Aorta (tissue), 5 donors: ENCODE measurements at regions not wholly inside any gene's neighbourhood (a gene's known extent, or its start where the extent isn't known, plus 50 kb on each side); places are given as distances from the start of the nearest gene placed in this dataset.

Experiments used
- ATAC-seq: fragments of 200-7000 bp; cut with Tn5 transposase; one replicate; pipeline ENCODE4 v1.9.1; 2022; ENCODE audit warnings: moderate library complexity; ENCODE audit not compliant: low FRiP score
- DNase-seq, 2 donors: peaks; one replicate each; pipeline ENCODE4 v3.0.0-alpha.2; 2020
- H3K27ac ChIP-seq, 2 donors: one replicate each; pipeline ENCODE4 v1.5.1; 2013; ENCODE audit warnings: low read length in 2 of 2, mild to moderate bottlenecking in 2 of 2, moderate library complexity in 2 of 2, control low read depth in 1 of 2, inconsistent platforms in 1 of 2, low read depth in 1 of 2
- H3K27me3 ChIP-seq, 2 donors: one replicate each; pipeline ENCODE4 v1.6.1; 2013; ENCODE audit warnings: control low read depth in 1 of 2, low read length in 1 of 2, mild to moderate bottlenecking in 1 of 2, moderate library complexity in 1 of 2; ENCODE audit not compliant: insufficient read depth in 2 of 2, control insufficient read depth in 1 of 2
- H3K36me3 ChIP-seq, 2 donors: one replicate each; pipeline ENCODE4 v1.6.1; 2013; ENCODE audit warnings: control low read depth in 1 of 2, low read length in 1 of 2, mild to moderate bottlenecking in 1 of 2; ENCODE audit not compliant: insufficient read depth in 2 of 2, control insufficient read depth in 1 of 2
- H3K4me1 ChIP-seq, 2 donors: one replicate each; pipeline ENCODE4 v1.6.1; 2013; ENCODE audit warnings: low read length in 2 of 2, control low read depth in 1 of 2, mild to moderate bottlenecking in 1 of 2, moderate library complexity in 1 of 2; ENCODE audit not compliant: insufficient read depth in 2 of 2, control insufficient read depth in 1 of 2
- H3K4me3 ChIP-seq, 2 donors: one replicate each; pipeline ENCODE4 v1.5.1; 2013; ENCODE audit warnings: low read length in 2 of 2, control low read depth in 1 of 2, mild to moderate bottlenecking in 1 of 2
- H3K9me3 ChIP-seq: one replicate; pipeline ENCODE4 v1.6.1; 2013; ENCODE audit warnings: mild to moderate bottlenecking, low read length; ENCODE audit not compliant: control insufficient read depth
- whole genome bisulfite sequencing, 2 donors: extraction: QIAGEN DNeasy Blood & Tissue Kit; methylation state at CpG; one replicate each; pipeline ENCODE4 v1.1.7; 2013; 5-methylcytosine and 5-hydroxymethylcytosine counted together
- intact Hi-C, 2 donors: fragments of 100-400 bp; cut with DNase I; formaldehyde crosslinking; loops; one replicate each; pipeline versions ENCODE4 v1.14.2 to v1.15.0; 2022
- donor health status: healthy with polysubstance abuse.
- donor health status: Bipolar disorder and iron deficiency.
- donor health status: DM: no; HTN: no; CAD: no.
- donor health status: DM: no; HTN: no; CAD: no.
- donor health status: DM: yes; HTN: yes; CAD: no.

GRCh38 chr12:125218952-125219351, 153.7 kb downstream of the AACS start:
- no peaks in the 10 kb centered on the region for H3K27me3 ChIP-seq
- peaks cover 1% of the 10 kb centered on the region for H3K9me3 ChIP-seq
- no peaks in the 10 kb centered on the region for H3K4me1 ChIP-seq
- 85 to 87% methylated on average over 4 of the region's 4 CpGs for WGBS, 2 donors
- no peak overlapping the region for H3K27ac ChIP-seq
- H3K4me3 ChIP-seq: no peak overlapping the region
- H3K36me3 ChIP-seq: no peaks in the 10 kb centered on the region
- intact Hi-C loops: no loop called here
- ATAC-seq (no peak), DNase-seq (no peak)

- ATAC-seq (no peak), DNase-seq (no peak)
- Histone ChIP-seq H3K36me3 (no peaks in the 10 kb centered on the region), H3K27me3 (no peaks in the 10 kb centered on the region), H3K9me3 (no peaks in the 10 kb centered on the region), H3K4me3 (no peak overlapping the region), H3K27ac (no peak overlapping the region), H3K4me1 (no peaks in the 10 kb centered on the region)
- intact Hi-C loops: no loop called here
- WGBS, 2 donors: 70 to 77% methylated on average over 16 of the region's 16 CpGs
These were observed 155.4 kb downstream of the AACS start for GRCh38 chr12:125220404-125221273.

GRCh38 chr12:125221602-125222001, 156.4 kb downstream of the AACS start:
- intact Hi-C loops: no loop called here
- WGBS, 2 donors: 89 to 93% methylated on average over 4 of the region's 4 CpGs
- DNase-seq (no peak), ATAC-seq (no peak)
- Histone ChIP-seq H3K27ac (no peak overlapping the region), H3K4me3 (no peak overlapping the region), H3K4me1 (no peaks in the 10 kb centered on the region), H3K27me3 (no peaks in the 10 kb centered on the region), H3K36me3 (no peaks in the 10 kb centered on the region), H3K9me3 (no peaks in the 10 kb centered on the region)

GRCh38 chr12:125222876-125223275, 157.6 kb downstream of the AACS start:
- Histone ChIP-seq H3K27ac (no peak overlapping the region), H3K9me3 (no peaks in the 10 kb centered on the region), H3K4me1 (no peaks in the 10 kb centered on the region), H3K4me3 (no peak overlapping the region), H3K36me3 (no peaks in the 10 kb centered on the region), H3K27me3 (no peaks in the 10 kb centered on the region)
- intact Hi-C loops: no loop called here
- DNase-seq (no peak), ATAC-seq (no peak)
- 69 to 74% methylated on average over 3 of the region's 3 CpGs for WGBS, 2 donors

GRCh38 chr12:125225641-125226040, 160.4 kb downstream of the AACS start:
- WGBS, 2 donors: 95% methylated on average over 4 of the region's 4 CpGs
- Histone ChIP-seq H3K27me3 (no peaks in the 10 kb centered on the region), H3K4me3 (no peak overlapping the region), H3K9me3 (no peaks in the 10 kb centered on the region), H3K27ac (no peak overlapping the region), H3K36me3 (no peaks in the 10 kb centered on the region), H3K4me1 (no peaks in the 10 kb centered on the region)
- DNase-seq (no peak), ATAC-seq (no peak)
- intact Hi-C loops: no loop called here

- H3K4me1 ChIP-seq: no peaks in the 10 kb centered on the region
- intact Hi-C loops: no loop called here
- H3K27me3 ChIP-seq: no peaks in the 10 kb centered on the region
- H3K27ac ChIP-seq: no peak overlapping the region
- ATAC-seq (no peak), DNase-seq (peak in 1 of 2 donors; percentile 40)
- no peak overlapping the region for H3K4me3 ChIP-seq
- WGBS, 2 donors: 74 to 83% methylated on average over 18 of the region's 18 CpGs
- no peaks in the 10 kb centered on the region for H3K36me3 ChIP-seq
- no peaks in the 10 kb centered on the region for H3K9me3 ChIP-seq
These were observed 163.5 kb downstream of the AACS start for GRCh38 chr12:125228519-125229260.

- Histone ChIP-seq H3K4me3 (no peak overlapping the region), H3K4me1 (no peaks in the 10 kb centered on the region), H3K27me3 (no peaks in the 10 kb centered on the region), H3K36me3 (no peaks in the 10 kb centered on the region), H3K9me3 (no peaks in the 10 kb centered on the region), H3K27ac (no peak overlapping the region)
- intact Hi-C loops: no loop called here
- ATAC-seq: no peak
- DNase-seq: peak in 1 of 2 donors; percentile 42
- WGBS, 2 donors: 85 to 89% methylated on average over 14 of the region's 14 CpGs
These were observed 164.8 kb downstream of the AACS start for GRCh38 chr12:125229878-125230530.

- no peak overlapping the region for H3K27ac ChIP-seq
- H3K4me3 ChIP-seq: no peak overlapping the region
- WGBS, 2 donors: 91 to 94% methylated on average over 1 of the region's 1 CpG
- intact Hi-C loops: no loop called here
- no peaks in the 10 kb centered on the region for H3K9me3 ChIP-seq
- no peaks in the 10 kb centered on the region for H3K27me3 ChIP-seq
- H3K4me1 ChIP-seq: no peaks in the 10 kb centered on the region
- ATAC-seq (no peak), DNase-seq (no peak)
- no peaks in the 10 kb centered on the region for H3K36me3 ChIP-seq
These were observed 168.1 kb downstream of the AACS start for GRCh38 chr12:125233319-125233718.
